ENCODE measurements at regions not wholly inside any gene's neighbourhood (a gene's known extent, or its start where the extent isn't known, plus 50 kb on each side); places are given as distances from the start of the nearest gene placed in this dataset.
"Not testable (repeated sequence)": the region's sequence is repeated elsewhere in the genome, so short reads cannot be mapped to it uniquely, and the experiment has no call there.

- DNase-seq: no peak
Measured at GRCh38 chr9:21605489-21605931, 123.4 kb upstream of the IFNE start.

- DNase-seq: no peak
Measured at GRCh38 chr9:21607576-21607975, 125.5 kb upstream of the IFNE start.

- no peak for DNase-seq
Measured at GRCh38 chr9:21608200-21608599, 126.1 kb upstream of the IFNE start.

GRCh38 chr9:21609506-21609905 is 127.4 kb upstream of the IFNE start:
- DNase-seq: no peak

- DNase-seq: no peak
Measured at GRCh38 chr9:21611891-21612290, 129.8 kb upstream of the IFNE start.

GRCh38 chr9:21615018-21615417 is 132.9 kb upstream of the IFNE start:
- DNase-seq: no peak

GRCh38 chr9:21615446-21615845 is 133.3 kb upstream of the IFNE start:
- DNase-seq: no peak

GRCh38 chr9:21616082-21616778 is 134.1 kb upstream of the IFNE start:
- DNase-seq: no peak

- DNase-seq: no peak
Measured at GRCh38 chr9:21624675-21625644, 142.8 kb upstream of the IFNE start.

GRCh38 chr9:21626493-21626892 is 144.4 kb upstream of the IFNE start:
- no peak for DNase-seq

GRCh38 chr9:21628954-21629353 is 146.8 kb upstream of the IFNE start:
- not testable (repeated sequence) for DNase-seq

GRCh38 chr9:21634951-21635350 is 152.8 kb upstream of the IFNE start:
- no peak for DNase-seq

GRCh38 chr9:21638104-21638503 is 156.0 kb upstream of the IFNE start:
- DNase-seq: no peak

GRCh38 chr9:21653091-21653490 is 149.3 kb upstream of the MTAP start:
- no peak for DNase-seq

- no peak for DNase-seq
Measured at GRCh38 chr9:21653589-21653988, 148.8 kb upstream of the MTAP start.

- DNase-seq: no peak
Measured at GRCh38 chr9:21656776-21657674, 145.4 kb upstream of the MTAP start.

- DNase-seq: no peak
Measured at GRCh38 chr9:21657966-21658667, 144.3 kb upstream of the MTAP start.

GRCh38 chr9:21660976-21661375 is 141.5 kb upstream of the MTAP start:
- DNase-seq: no peak

- no peak for DNase-seq
Measured at GRCh38 chr9:21661626-21662025, 140.8 kb upstream of the MTAP start.

GRCh38 chr9:21668516-21668915 is 133.9 kb upstream of the MTAP start:
- DNase-seq: no peak

- no peak for DNase-seq
Measured at GRCh38 chr9:21669701-21670100, 132.7 kb upstream of the MTAP start.

GRCh38 chr9:21670374-21670773 is 132.1 kb upstream of the MTAP start:
- DNase-seq: no peak
